HK-2 (cell line): ENCODE measurements at regions not wholly inside any gene's neighbourhood (a gene's known extent, or its start where the extent isn't known, plus 50 kb on each side); places are given as distances from the start of the nearest gene placed in this dataset.

Experiments
- DNase-seq: peaks from one replicate; pipeline ENCODE4 v3.0.0-alpha.2; 2018; ENCODE audit not compliant: unreplicated experiment

GRCh38 chr9:84583866-84584265 lies 85.7 kb upstream of the NTRK2 start:
- no peak for DNase-seq

GRCh38 chr9:84586662-84587061 lies 82.9 kb upstream of the NTRK2 start:
- DNase-seq, result no peak

GRCh38 chr9:84587153-84587552 lies 82.4 kb upstream of the NTRK2 start:
- no peak for DNase-seq

- no peak for DNase-seq
These were observed 80.0 kb upstream of the NTRK2 start for GRCh38 chr9:84589542-84589941.

- DNase-seq, result no peak
These were observed 78.8 kb upstream of the NTRK2 start for GRCh38 chr9:84590706-84591105.

- no peak for DNase-seq
These were observed 76.6 kb upstream of the NTRK2 start for GRCh38 chr9:84592918-84593317.

- DNase-seq, result no peak
These were observed 76.2 kb upstream of the NTRK2 start for GRCh38 chr9:84593352-84593751.

GRCh38 chr9:84597131-84597530 lies 72.4 kb upstream of the NTRK2 start:
- no peak for DNase-seq

- DNase-seq, result no peak
These were observed 70.5 kb upstream of the NTRK2 start for GRCh38 chr9:84598921-84599636.

GRCh38 chr9:84600739-84601138 lies 68.8 kb upstream of the NTRK2 start:
- DNase-seq, result no peak

- DNase-seq, result no peak
These were observed 65.3 kb upstream of the NTRK2 start for GRCh38 chr9:84604223-84604622.

- no peak for DNase-seq
These were observed 59.8 kb upstream of the NTRK2 start for GRCh38 chr9:84609779-84610178.

GRCh38 chr9:84613431-84613830 lies 56.1 kb upstream of the NTRK2 start:
- no peak for DNase-seq

- DNase-seq, result no peak
These were observed 54.0 kb upstream of the NTRK2 start for GRCh38 chr9:84615544-84615943.

GRCh38 chr9:84617411-84618029 lies 52.0 kb upstream of the NTRK2 start:
- DNase-seq, result no peak
